ENCODE measurements at regions not wholly inside any gene's neighbourhood (a gene's known extent, or its start where the extent isn't known, plus 50 kb on each side); places are given as distances from the start of the nearest gene placed in this dataset.

GRCh38 chr2:150351922-150352321 lies 135.5 kb downstream of the RND3 start:
- DNase-seq = no peak
- intact Hi-C loops (cut with DNase I, micrococcal nuclease) = no loop called here
- Histone ChIP-seq H3K9me3 (ENCODE audit: control insufficient read depth in 1 of 2, insufficient read depth in 1 of 2, low read length in 2 of 2) (peaks cover 0 to 3% of the 10 kb centered on the region in 2 experiments), H3K27ac (ENCODE audit: low read depth in 1 of 2, low read length in 2 of 2) (no peak overlapping the region), H3K27me3 (ENCODE audit: control insufficient read depth in 1 of 2, insufficient read depth in 2 of 2, low read length in 2 of 2) (no peaks in the 10 kb centered on the region), H3K4me3 (ENCODE audit: low read length) (no peak overlapping the region), H3K36me3 (ENCODE audit: insufficient read depth, low read length) (no peaks in the 10 kb centered on the region), H3K4me1 (ENCODE audit: insufficient read depth, low read length) (no peaks in the 10 kb centered on the region)
- Mint-ChIP-seq H3K27me3 (no peaks in the 10 kb centered on the region), H3K27ac (no peak overlapping the region), H3K4me3 (no peak overlapping the region), H3K4me1 (ENCODE audit: low read depth) (no peaks in the 10 kb centered on the region), H3K9me3 (peaks cover 6% of the 10 kb centered on the region), H3K36me3 (ENCODE audit: low read depth) (no peaks in the 10 kb centered on the region)
- ChIA-PET POLR2A (no interaction called here), CTCF (no interaction called here)
- ATAC-seq (ENCODE audit: poor library complexity) = no peak
- no peak for TF ChIP-seq CTCF (IDR thresholded peaks at IDR 0.05)

GRCh38 chr2:150350500-150350899 lies 137.0 kb downstream of the RND3 start:
- Mint-ChIP-seq H3K4me1 (ENCODE audit: low read depth) (no peaks in the 10 kb centered on the region), H3K27ac (no peak overlapping the region), H3K9me3 (peaks cover 4% of the 10 kb centered on the region), H3K36me3 (ENCODE audit: low read depth) (no peaks in the 10 kb centered on the region), H3K4me3 (no peak overlapping the region), H3K27me3 (no peaks in the 10 kb centered on the region)
- Histone ChIP-seq H3K4me1 (ENCODE audit: insufficient read depth, low read length) (no peaks in the 10 kb centered on the region), H3K36me3 (ENCODE audit: insufficient read depth, low read length) (no peaks in the 10 kb centered on the region), H3K4me3 (ENCODE audit: low read length) (no peak overlapping the region), H3K27ac (ENCODE audit: low read depth in 1 of 2, low read length in 2 of 2) (no peak overlapping the region), H3K27me3 (ENCODE audit: control insufficient read depth in 1 of 2, insufficient read depth in 2 of 2, low read length in 2 of 2) (no peaks in the 10 kb centered on the region), H3K9me3 (ENCODE audit: control insufficient read depth in 1 of 2, insufficient read depth in 1 of 2, low read length in 2 of 2) (peaks cover 0 to 3% of the 10 kb centered on the region in 2 experiments)
- DNase-seq (no peak), ATAC-seq (ENCODE audit: poor library complexity) (no peak)
- no peak for TF ChIP-seq CTCF (IDR thresholded peaks at IDR 0.05)
- POLR2A ChIA-PET = no interaction called here
- intact Hi-C loops (cut with DNase I, micrococcal nuclease) = no loop called here
- CTCF ChIA-PET = no interaction called here

GRCh38 chr2:150346806-150347205 lies 140.7 kb downstream of the RND3 start:
- H3K27me3 Mint-ChIP-seq = no peaks in the 10 kb centered on the region
- Histone ChIP-seq H3K27me3 (ENCODE audit: control insufficient read depth in 1 of 2, insufficient read depth in 2 of 2, low read length in 2 of 2) (no peaks in the 10 kb centered on the region), H3K27ac (ENCODE audit: low read depth in 1 of 2, low read length in 2 of 2) (no peak overlapping the region), H3K9me3 (ENCODE audit: control insufficient read depth in 1 of 2, insufficient read depth in 1 of 2, low read length in 2 of 2) (peaks cover 0 to 3% of the 10 kb centered on the region in 2 experiments), H3K4me3 (ENCODE audit: low read length) (no peak overlapping the region), H3K36me3 (ENCODE audit: insufficient read depth, low read length) (no peaks in the 10 kb centered on the region), H3K4me1 (ENCODE audit: insufficient read depth, low read length) (no peaks in the 10 kb centered on the region)
- ATAC-seq (ENCODE audit: poor library complexity) = no peak
- DNase-seq = no peak
- H3K9me3 Mint-ChIP-seq = peaks cover 6% of the 10 kb centered on the region
- POLR2A ChIA-PET = no interaction called here
- no peak for TF ChIP-seq CTCF (IDR thresholded peaks at IDR 0.05)
- no peak overlapping the region for H3K27ac Mint-ChIP-seq
- no peak overlapping the region for H3K4me3 Mint-ChIP-seq
- CTCF ChIA-PET = no interaction called here
- H3K4me1 Mint-ChIP-seq (ENCODE audit: low read depth) = no peaks in the 10 kb centered on the region
- intact Hi-C loops (cut with DNase I, micrococcal nuclease) = no loop called here
- no peaks in the 10 kb centered on the region for H3K36me3 Mint-ChIP-seq (ENCODE audit: low read depth)

Measured in CD4-positive, alpha-beta T cell (primary cell).